ENCODE measurements at regions not wholly inside any gene's neighbourhood (a gene's known extent, or its start where the extent isn't known, plus 50 kb on each side); places are given as distances from the start of the nearest gene placed in this dataset.

GRCh38 chr9:31612336-31613030, 772.0 kb upstream of the ACO1 start:
- H4K20me1 ChIP-seq (ENCODE audit: insufficient read depth, low read length, poor library complexity, severe bottlenecking): no peaks in the 10 kb centered on the region
- H3K79me2 ChIP-seq (ENCODE audit: insufficient read depth, low read length): no peaks in the 10 kb centered on the region
- no peaks in the 10 kb centered on the region for H3K9me2 ChIP-seq (replicated peaks; ENCODE audit: low read depth, low read length)
- no peak overlapping the region for H2AFZ ChIP-seq (ENCODE audit: low read length)
- no peaks in the 10 kb centered on the region for H3K36me3 ChIP-seq (ENCODE audit: insufficient read depth, low read length)
- H3K9me3 ChIP-seq (ENCODE audit: insufficient read depth, low read depth, low read length): no peaks in the 10 kb centered on the region
- TF ChIP-seq CTCF (conservative IDR thresholded peaks at IDR 0.05; ENCODE audit: low read length) (no peak), EZH2phosphoT487 (IDR thresholded peaks at IDR 0.05; ENCODE audit: borderline replicate concordance) (no peak)
- H3K4me1 ChIP-seq (ENCODE audit: insufficient read depth, low read length, poor library complexity, severe bottlenecking): no peaks in the 10 kb centered on the region
- no peak overlapping the region for H3K9ac ChIP-seq (ENCODE audit: low read depth, low read length, poor library complexity, severe bottlenecking)
- no peaks in the 10 kb centered on the region for H3F3A ChIP-seq (ENCODE audit: low read depth)
- H3K4me3 ChIP-seq (ENCODE audit: low read length, poor library complexity, severe bottlenecking): no peak overlapping the region
- H3K27me3 ChIP-seq (ENCODE audit: insufficient read depth, low read length, poor library complexity, severe bottlenecking): no peaks in the 10 kb centered on the region
- H3K4me2 ChIP-seq (ENCODE audit: low read depth, low read length, poor library complexity, severe bottlenecking): no peak overlapping the region

GRCh38 chr9:31615966-31616365, 768.5 kb upstream of the ACO1 start:
- no peaks in the 10 kb centered on the region for H3K36me3 ChIP-seq (ENCODE audit: insufficient read depth, low read length)
- H3K4me3 ChIP-seq (ENCODE audit: low read length, poor library complexity, severe bottlenecking): no peak overlapping the region
- no peaks in the 10 kb centered on the region for H3K79me2 ChIP-seq (ENCODE audit: insufficient read depth, low read length)
- H3K27me3 ChIP-seq (ENCODE audit: insufficient read depth, low read length, poor library complexity, severe bottlenecking): no peaks in the 10 kb centered on the region
- no peak overlapping the region for H3K4me2 ChIP-seq (ENCODE audit: low read depth, low read length, poor library complexity, severe bottlenecking)
- H3K9me2 ChIP-seq (replicated peaks; ENCODE audit: low read depth, low read length): no peaks in the 10 kb centered on the region
- H2AFZ ChIP-seq (ENCODE audit: low read length): no peak overlapping the region
- H3K4me1 ChIP-seq (ENCODE audit: insufficient read depth, low read length, poor library complexity, severe bottlenecking): no peaks in the 10 kb centered on the region
- H3K9ac ChIP-seq (ENCODE audit: low read depth, low read length, poor library complexity, severe bottlenecking): no peak overlapping the region
- TF ChIP-seq CTCF (conservative IDR thresholded peaks at IDR 0.05; ENCODE audit: low read length): no peak
- TF ChIP-seq EZH2phosphoT487 (IDR thresholded peaks at IDR 0.05; ENCODE audit: borderline replicate concordance): no peak
- no peaks in the 10 kb centered on the region for H3F3A ChIP-seq (ENCODE audit: low read depth)
- H4K20me1 ChIP-seq (ENCODE audit: insufficient read depth, low read length, poor library complexity, severe bottlenecking): no peaks in the 10 kb centered on the region
- no peaks in the 10 kb centered on the region for H3K9me3 ChIP-seq (ENCODE audit: insufficient read depth, low read depth, low read length)

- TF ChIP-seq EZH2phosphoT487 (IDR thresholded peaks at IDR 0.05; ENCODE audit: borderline replicate concordance): no peak
- TF ChIP-seq CTCF (conservative IDR thresholded peaks at IDR 0.05; ENCODE audit: low read length): no peak
- H3K36me3 ChIP-seq (ENCODE audit: insufficient read depth, low read length): no peaks in the 10 kb centered on the region
- H3K27me3 ChIP-seq (ENCODE audit: insufficient read depth, low read length, poor library complexity, severe bottlenecking): no peaks in the 10 kb centered on the region
- H3K4me2 ChIP-seq (ENCODE audit: low read depth, low read length, poor library complexity, severe bottlenecking): no peak overlapping the region
- no peaks in the 10 kb centered on the region for H4K20me1 ChIP-seq (ENCODE audit: insufficient read depth, low read length, poor library complexity, severe bottlenecking)
- no peaks in the 10 kb centered on the region for H3K9me3 ChIP-seq (ENCODE audit: insufficient read depth, low read depth, low read length)
- H3F3A ChIP-seq (ENCODE audit: low read depth): no peaks in the 10 kb centered on the region
- no peaks in the 10 kb centered on the region for H3K4me1 ChIP-seq (ENCODE audit: insufficient read depth, low read length, poor library complexity, severe bottlenecking)
- H3K9ac ChIP-seq (ENCODE audit: low read depth, low read length, poor library complexity, severe bottlenecking): no peak overlapping the region
- no peak overlapping the region for H2AFZ ChIP-seq (ENCODE audit: low read length)
- no peak overlapping the region for H3K4me3 ChIP-seq (ENCODE audit: low read length, poor library complexity, severe bottlenecking)
- H3K79me2 ChIP-seq (ENCODE audit: insufficient read depth, low read length): no peaks in the 10 kb centered on the region
- H3K9me2 ChIP-seq (replicated peaks; ENCODE audit: low read depth, low read length): no peaks in the 10 kb centered on the region
Observed at GRCh38 chr9:31623511-31623910, 760.9 kb upstream of the ACO1 start.

All from Loucy (cell line).